Stomach (tissue), 4 donors: ENCODE measurements at regions not wholly inside any gene's neighbourhood (a gene's known extent, or its start where the extent isn't known, plus 50 kb on each side); places are given as distances from the start of the nearest gene placed in this dataset.

Experiments used
- EP300 ChIP-seq: sonication (generic); formaldehyde crosslinking; IDR thresholded peaks from one replicate; pipeline ENCODE4 v1.6.1; 2017; ENCODE audit warnings: antibody characterized with exemption
- POLR2A ChIP-seq, 4 donors: fragments of 450-650 bp; IDR thresholded peaks; one replicate each; pipeline ENCODE4 v1.6.1; 2016; ENCODE audit warnings: antibody characterized with exemption in 4 of 4, control low read depth in 2 of 4, mild to moderate bottlenecking in 1 of 4, moderate library complexity in 1 of 4
- POLR2AphosphoS5 ChIP-seq, 3 donors: sonication (generic); formaldehyde crosslinking; IDR thresholded peaks; one replicate each; pipeline ENCODE4 v1.6.1; 2016; ENCODE audit warnings: antibody characterized with exemption in 3 of 3
- TF ChIP-seq, protein P1 (sequence below), 7 experiments: fragments of 450-650 bp in 4 of 7; fragments of 200-600 bp in 3 of 7; sonication (generic) in 3 of 7; IDR thresholded peaks; one replicate each; pipeline ENCODE4 v1.5.1; 2016 to 2019; ENCODE audit warnings: antibody characterized with exemption in 7 of 7, control low read depth in 2 of 7, mild to moderate bottlenecking in 1 of 7

GRCh38 chr10:120172356-120172755 lies 279.8 kb downstream of the SEC23IP start:
- TF ChIP-seq, protein P1, sequence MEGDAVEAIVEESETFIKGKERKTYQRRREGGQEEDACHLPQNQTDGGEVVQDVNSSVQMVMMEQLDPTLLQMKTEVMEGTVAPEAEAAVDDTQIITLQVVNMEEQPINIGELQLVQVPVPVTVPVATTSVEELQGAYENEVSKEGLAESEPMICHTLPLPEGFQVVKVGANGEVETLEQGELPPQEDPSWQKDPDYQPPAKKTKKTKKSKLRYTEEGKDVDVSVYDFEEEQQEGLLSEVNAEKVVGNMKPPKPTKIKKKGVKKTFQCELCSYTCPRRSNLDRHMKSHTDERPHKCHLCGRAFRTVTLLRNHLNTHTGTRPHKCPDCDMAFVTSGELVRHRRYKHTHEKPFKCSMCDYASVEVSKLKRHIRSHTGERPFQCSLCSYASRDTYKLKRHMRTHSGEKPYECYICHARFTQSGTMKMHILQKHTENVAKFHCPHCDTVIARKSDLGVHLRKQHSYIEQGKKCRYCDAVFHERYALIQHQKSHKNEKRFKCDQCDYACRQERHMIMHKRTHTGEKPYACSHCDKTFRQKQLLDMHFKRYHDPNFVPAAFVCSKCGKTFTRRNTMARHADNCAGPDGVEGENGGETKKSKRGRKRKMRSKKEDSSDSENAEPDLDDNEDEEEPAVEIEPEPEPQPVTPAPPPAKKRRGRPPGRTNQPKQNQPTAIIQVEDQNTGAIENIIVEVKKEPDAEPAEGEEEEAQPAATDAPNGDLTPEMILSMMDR (IDR thresholded peaks at IDR 0.05), result no peak
- TF ChIP-seq EP300, result no peak
- TF ChIP-seq POLR2AphosphoS5 (IDR thresholded peaks at IDR 0.05), result no peak
- no peak for TF ChIP-seq POLR2A (IDR thresholded peaks at IDR 0.05)
